ENCODE measurements at regions not wholly inside any gene's neighbourhood (a gene's known extent, or its start where the extent isn't known, plus 50 kb on each side); places are given as distances from the start of the nearest gene placed in this dataset.

- ATAC-seq (ENCODE audit: insufficient read depth, low read depth) (no peak), DNase-seq (no peak)
- Histone ChIP-seq H3K4me2 (ENCODE audit: insufficient read depth, low read length) (no peak overlapping the region), H3K4me1 (ENCODE audit: insufficient read depth, low read length) (peaks cover 26% of the 10 kb centered on the region), H3K9ac (ENCODE audit: low read depth, low read length) (no peak overlapping the region), H3K27me3 (ENCODE audit: insufficient read depth, low read length, poor library complexity) (no peaks in the 10 kb centered on the region), H4K20me1 (ENCODE audit: insufficient read depth, low read length) (no peaks in the 10 kb centered on the region), H3K27ac (ENCODE audit: low read length) (no peak overlapping the region), H3K9me3 (ENCODE audit: insufficient read depth, low read length, severe bottlenecking) (no peaks in the 10 kb centered on the region), H3K36me3 (ENCODE audit: insufficient read depth, low read length) (no peaks in the 10 kb centered on the region), H2AFZ (ENCODE audit: low read depth, low read length) (no peak overlapping the region), H3K79me2 (ENCODE audit: insufficient read depth, low read length) (no peaks in the 10 kb centered on the region), H3K4me3 (ENCODE audit: low read depth in 1 of 2, low read length in 2 of 2) (no peak overlapping the region)
- TF ChIP-seq EZH2 (IDR thresholded peaks at IDR 0.05; ENCODE audit: borderline replicate concordance, low read depth, low read length, severe bottlenecking), result no peak
- TF ChIP-seq CTCF (IDR thresholded peaks at IDR 0.05; ENCODE audit: borderline replicate concordance, extremely low read depth, low read length, poor library complexity, severe bottlenecking), result no peak
Observed at GRCh38 chr1:90335558-90335957, 340.6 kb downstream of the ZNF326 start.

- ATAC-seq (ENCODE audit: insufficient read depth, low read depth) (no peak), DNase-seq (no peak)
- no peaks in the 10 kb centered on the region for H3K36me3 ChIP-seq (ENCODE audit: insufficient read depth, low read length)
- H3K4me3 ChIP-seq (ENCODE audit: low read depth in 1 of 2, low read length in 2 of 2), result no peak overlapping the region
- no peak overlapping the region for H3K27ac ChIP-seq (ENCODE audit: low read length)
- peaks cover 12% of the 10 kb centered on the region for H3K4me1 ChIP-seq (ENCODE audit: insufficient read depth, low read length)
- H4K20me1 ChIP-seq (ENCODE audit: insufficient read depth, low read length), result no peaks in the 10 kb centered on the region
- no peaks in the 10 kb centered on the region for H3K9me3 ChIP-seq (ENCODE audit: insufficient read depth, low read length, severe bottlenecking)
- H3K9ac ChIP-seq (ENCODE audit: low read depth, low read length), result no peak overlapping the region
- TF ChIP-seq EZH2 (IDR thresholded peaks at IDR 0.05; ENCODE audit: borderline replicate concordance, low read depth, low read length, severe bottlenecking) (no peak), CTCF (IDR thresholded peaks at IDR 0.05; ENCODE audit: borderline replicate concordance, extremely low read depth, low read length, poor library complexity, severe bottlenecking) (no peak)
- no peaks in the 10 kb centered on the region for H3K27me3 ChIP-seq (ENCODE audit: insufficient read depth, low read length, poor library complexity)
- no peak overlapping the region for H2AFZ ChIP-seq (ENCODE audit: low read depth, low read length)
- no peaks in the 10 kb centered on the region for H3K79me2 ChIP-seq (ENCODE audit: insufficient read depth, low read length)
- no peak overlapping the region for H3K4me2 ChIP-seq (ENCODE audit: insufficient read depth, low read length)
Observed at GRCh38 chr1:90334137-90334536, 339.2 kb downstream of the ZNF326 start.

GRCh38 chr1:90325168-90325567, 330.3 kb downstream of the ZNF326 start:
- Histone ChIP-seq H3K79me2 (ENCODE audit: insufficient read depth, low read length) (no peaks in the 10 kb centered on the region), H3K4me3 (ENCODE audit: low read depth in 1 of 2, low read length in 2 of 2) (no peak overlapping the region), H3K4me1 (ENCODE audit: insufficient read depth, low read length) (no peaks in the 10 kb centered on the region), H4K20me1 (ENCODE audit: insufficient read depth, low read length) (no peaks in the 10 kb centered on the region), H3K27ac (ENCODE audit: low read length) (no peak overlapping the region), H3K27me3 (ENCODE audit: insufficient read depth, low read length, poor library complexity) (peaks cover 3% of the 10 kb centered on the region), H3K9me3 (ENCODE audit: insufficient read depth, low read length, severe bottlenecking) (no peaks in the 10 kb centered on the region), H3K36me3 (ENCODE audit: insufficient read depth, low read length) (no peaks in the 10 kb centered on the region), H2AFZ (ENCODE audit: low read depth, low read length) (no peak overlapping the region), H3K4me2 (ENCODE audit: insufficient read depth, low read length) (no peak overlapping the region), H3K9ac (ENCODE audit: low read depth, low read length) (no peak overlapping the region)
- ATAC-seq (ENCODE audit: insufficient read depth, low read depth) (no peak), DNase-seq (no peak)
- TF ChIP-seq EZH2 (IDR thresholded peaks at IDR 0.05; ENCODE audit: borderline replicate concordance, low read depth, low read length, severe bottlenecking) (no peak), CTCF (IDR thresholded peaks at IDR 0.05; ENCODE audit: borderline replicate concordance, extremely low read depth, low read length, poor library complexity, severe bottlenecking) (no peak)

GRCh38 chr1:90322186-90322585, 327.3 kb downstream of the ZNF326 start:
- Histone ChIP-seq H3K4me3 (ENCODE audit: low read depth in 1 of 2, low read length in 2 of 2) (no peak overlapping the region), H4K20me1 (ENCODE audit: insufficient read depth, low read length) (no peaks in the 10 kb centered on the region), H3K4me1 (ENCODE audit: insufficient read depth, low read length) (no peaks in the 10 kb centered on the region), H3K27ac (ENCODE audit: low read length) (no peak overlapping the region), H3K9ac (ENCODE audit: low read depth, low read length) (no peak overlapping the region), H3K9me3 (ENCODE audit: insufficient read depth, low read length, severe bottlenecking) (no peaks in the 10 kb centered on the region), H3K36me3 (ENCODE audit: insufficient read depth, low read length) (no peaks in the 10 kb centered on the region), H3K27me3 (ENCODE audit: insufficient read depth, low read length, poor library complexity) (peaks cover 3% of the 10 kb centered on the region), H2AFZ (ENCODE audit: low read depth, low read length) (no peak overlapping the region), H3K4me2 (ENCODE audit: insufficient read depth, low read length) (no peak overlapping the region), H3K79me2 (ENCODE audit: insufficient read depth, low read length) (no peaks in the 10 kb centered on the region)
- ATAC-seq (ENCODE audit: insufficient read depth, low read depth) (no peak), DNase-seq (no peak)
- TF ChIP-seq EZH2 (IDR thresholded peaks at IDR 0.05; ENCODE audit: borderline replicate concordance, low read depth, low read length, severe bottlenecking) (no peak), CTCF (IDR thresholded peaks at IDR 0.05; ENCODE audit: borderline replicate concordance, extremely low read depth, low read length, poor library complexity, severe bottlenecking) (no peak)

Measured in DND-41 (cell line).